Renal cortex interstitium (tissue), 11 donors: ENCODE measurements at regions not wholly inside any gene's neighbourhood (a gene's known extent, or its start where the extent isn't known, plus 50 kb on each side); places are given as distances from the start of the nearest gene placed in this dataset.

Source experiments
- DNase-seq, 11 donors: peaks; one replicate each; pipeline ENCODE4 v3.0.0-alpha.2; 2013; ENCODE audit warnings: low read depth in 9 of 11, low spot score in 4 of 11; ENCODE audit errors: extremely low read depth in 1 of 11

DNA sequence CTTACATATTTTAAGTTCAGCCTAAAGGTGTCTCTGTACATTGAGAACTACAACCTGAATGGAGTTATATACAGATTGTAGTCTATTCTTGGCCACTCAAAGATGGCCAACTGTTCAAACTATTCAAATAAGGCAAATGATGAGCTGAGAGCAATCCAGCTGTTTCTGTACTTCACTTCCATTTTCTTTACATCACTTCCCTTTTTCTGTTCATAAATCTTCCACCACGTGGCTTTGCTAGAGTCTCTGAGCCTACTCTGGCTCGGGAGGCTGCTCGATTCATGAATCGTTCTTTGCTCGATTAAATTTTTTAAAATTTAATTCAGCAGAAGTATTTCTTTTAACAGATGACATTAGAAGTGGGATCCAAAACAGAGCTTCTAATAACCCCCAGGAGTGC is 879.7 kb downstream of the GALC start:
- no peak for DNase-seq

DNA sequence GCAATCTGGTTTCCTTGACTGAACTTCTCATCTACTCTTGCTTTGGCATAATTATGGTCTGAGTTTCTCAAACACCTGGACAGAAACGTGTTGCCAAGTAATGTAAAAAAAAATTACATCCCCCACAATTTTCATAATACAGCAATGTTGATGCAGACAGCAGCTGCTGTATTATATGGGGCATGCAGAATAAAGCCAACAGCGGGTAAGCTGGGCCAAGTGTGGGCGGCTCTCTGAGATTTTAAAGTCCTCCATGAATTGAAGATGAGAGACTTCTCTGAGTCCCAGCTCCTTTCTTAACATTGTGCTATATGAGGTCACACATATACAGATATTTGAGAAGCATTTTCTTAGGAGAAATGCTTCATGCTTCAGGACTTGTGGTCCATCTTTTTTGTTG is 881.2 kb downstream of the GALC start:
- DNase-seq: no peak

DNA sequence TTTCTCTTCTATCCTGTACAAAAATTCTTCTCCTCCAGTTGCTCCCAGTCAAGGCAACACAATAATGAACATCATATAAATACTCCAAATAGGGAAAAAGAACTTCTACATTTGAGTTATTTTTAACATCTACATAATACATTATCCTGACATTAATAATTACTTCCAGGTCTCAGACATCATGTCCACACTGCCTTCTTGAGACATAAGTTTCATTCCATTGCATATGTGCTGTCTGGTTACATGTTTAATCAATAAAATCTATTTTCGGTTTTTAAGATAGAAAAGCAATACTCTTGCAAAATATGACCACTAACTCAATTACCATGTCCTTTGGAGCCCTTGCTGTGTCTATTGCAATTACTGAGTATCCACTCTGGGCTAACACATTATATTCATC is 881.9 kb downstream of the GALC start:
- DNase-seq: no peak

DNA sequence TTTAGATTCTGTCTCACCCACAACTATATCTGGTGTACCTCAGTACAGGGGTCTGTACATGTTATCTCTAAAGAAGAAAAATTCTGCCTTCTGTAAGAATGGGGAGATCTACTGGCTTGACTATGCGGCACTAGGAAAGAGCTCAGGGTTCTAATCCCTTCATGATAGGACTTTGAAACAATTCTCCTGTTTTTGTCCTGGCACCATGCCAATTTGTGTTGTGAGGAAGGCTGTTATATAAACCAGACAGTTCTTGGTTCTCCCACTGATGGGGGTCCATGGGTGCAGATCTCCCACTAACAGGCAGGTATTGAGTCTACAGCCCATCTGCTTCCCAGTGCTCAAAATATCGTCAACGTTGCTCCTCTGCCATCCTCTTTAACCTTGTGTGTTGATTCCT is 883.7 kb downstream of the GALC start:
- DNase-seq: no peak

DNA sequence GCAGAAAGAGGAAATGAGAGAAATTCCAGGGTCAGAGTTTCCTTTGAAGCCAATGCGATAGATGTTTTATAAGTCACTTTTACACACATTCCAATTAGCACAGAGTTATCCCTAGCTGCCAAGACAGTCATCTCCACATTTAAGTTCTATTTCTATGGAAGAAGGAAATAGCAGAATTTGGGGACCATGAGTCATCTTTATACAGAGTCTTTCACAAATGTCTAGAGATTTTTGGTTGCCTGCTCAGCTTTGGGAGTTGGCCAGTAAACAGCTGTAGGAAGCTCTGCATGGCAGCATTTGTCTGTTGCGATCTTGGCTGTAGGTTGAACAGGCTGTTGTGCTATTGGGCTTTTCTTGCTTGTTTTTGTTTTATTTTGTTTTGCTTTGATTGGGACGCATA is 884.3 kb downstream of the GALC start:
- DNase-seq: no peak

DNA sequence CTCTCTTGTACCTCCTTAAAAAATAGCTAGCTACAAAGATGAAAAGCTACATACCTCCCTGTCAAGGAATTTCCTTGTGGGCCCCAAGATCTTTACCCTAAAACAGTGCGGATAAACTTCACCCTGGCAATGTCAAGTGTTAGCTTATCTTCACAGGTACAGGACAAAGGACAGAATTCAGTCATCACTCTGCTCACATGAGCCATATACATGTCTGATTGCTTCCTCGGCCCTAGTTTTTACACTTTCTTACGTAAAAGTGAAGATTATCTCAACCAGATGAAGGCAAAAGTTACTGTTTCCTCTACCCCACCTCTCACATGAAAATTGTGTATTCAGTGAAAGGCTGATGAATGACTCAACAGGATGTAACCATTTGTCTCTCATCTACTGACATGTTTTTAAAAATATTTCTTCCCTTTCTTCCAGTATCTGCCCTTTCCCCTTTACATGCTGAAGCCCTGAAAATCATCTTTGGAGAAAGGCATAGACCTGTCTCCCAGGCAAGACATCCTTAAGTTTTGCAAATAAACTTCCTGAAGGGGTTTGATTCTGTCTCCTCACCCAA is 890.1 kb downstream of the GALC start:
- DNase-seq: no peak

DNA sequence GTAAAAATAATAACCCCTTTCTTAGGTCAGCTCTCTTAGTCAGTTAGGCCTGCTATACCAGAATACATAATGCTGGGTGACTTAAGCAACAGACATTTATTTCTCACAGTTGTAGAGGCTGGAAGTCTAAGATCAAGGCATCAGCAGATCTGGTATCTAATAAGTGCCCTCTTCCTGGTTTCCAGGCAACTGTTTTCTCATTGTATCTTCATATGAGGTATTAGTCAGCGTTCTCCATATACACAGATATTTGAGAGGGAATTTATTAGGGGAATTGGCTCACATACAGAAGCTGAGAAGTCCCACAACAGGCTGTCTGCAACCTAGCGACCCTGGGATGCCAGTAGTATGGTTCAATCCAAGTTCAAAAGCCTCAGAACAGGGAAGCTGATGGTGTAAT is 896.0 kb downstream of the GALC start:
- no peak for DNase-seq

DNA sequence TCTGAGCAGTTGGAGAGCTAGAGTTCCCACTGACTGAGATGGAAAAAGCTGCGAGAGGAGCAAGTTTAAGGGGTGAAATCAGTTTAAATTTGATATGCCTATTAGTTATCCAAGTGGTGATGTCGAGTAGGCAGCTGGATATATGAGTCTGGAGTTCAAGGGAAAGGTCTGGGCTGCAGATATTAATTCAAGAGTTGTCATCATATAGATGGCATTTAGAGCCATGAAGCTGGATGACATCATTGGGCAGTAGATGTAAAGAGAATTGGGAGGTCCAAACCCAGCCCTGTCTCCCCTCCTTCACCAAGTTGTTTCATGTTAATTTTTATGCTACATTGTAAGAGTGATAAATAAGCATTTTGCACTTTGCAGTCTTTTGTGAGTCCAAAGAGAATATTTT is 898.1 kb downstream of the GALC start:
- DNase-seq: peak in 3 of 11 donors; percentile 24 to 49 (median 43)

DNA sequence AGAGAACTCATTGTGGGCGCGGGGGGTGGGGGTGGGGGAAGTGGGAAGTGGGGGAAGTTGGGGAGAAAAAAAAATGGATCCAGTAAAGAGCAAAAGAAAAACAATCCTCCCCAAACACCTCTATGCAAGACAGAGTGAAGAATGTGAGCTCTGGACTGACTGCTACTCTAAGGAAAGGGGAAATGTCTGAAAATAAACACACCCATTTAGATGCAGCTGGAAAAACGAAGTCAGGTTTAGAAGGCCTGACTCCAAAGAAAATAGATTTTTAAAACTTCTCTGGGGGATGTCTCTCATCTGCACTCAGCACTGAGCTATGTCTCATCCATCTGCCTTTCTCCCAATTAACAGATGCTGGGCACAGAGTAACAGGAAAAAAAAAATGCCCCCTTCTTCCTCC is 904.4 kb downstream of the GALC start:
- DNase-seq: no peak

DNA sequence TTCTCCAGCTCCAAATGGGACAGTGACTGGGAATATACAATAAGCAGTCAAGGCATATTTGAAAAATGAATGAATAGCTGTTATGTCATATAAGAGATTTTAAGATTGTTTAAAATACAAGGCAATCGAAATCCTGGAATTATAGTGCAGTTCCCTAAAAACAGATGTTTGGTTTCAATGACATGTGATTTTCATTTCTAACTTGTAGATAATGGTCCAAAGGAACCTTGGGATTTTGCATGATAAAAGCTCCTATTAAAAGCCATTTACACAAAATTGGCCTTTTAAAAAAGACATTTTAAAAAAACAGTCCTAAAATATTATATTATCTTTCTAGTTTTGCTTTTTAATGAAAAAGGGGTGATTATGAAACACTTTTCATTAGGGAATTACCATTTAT is 905.1 kb downstream of the GALC start:
- no peak for DNase-seq

DNA sequence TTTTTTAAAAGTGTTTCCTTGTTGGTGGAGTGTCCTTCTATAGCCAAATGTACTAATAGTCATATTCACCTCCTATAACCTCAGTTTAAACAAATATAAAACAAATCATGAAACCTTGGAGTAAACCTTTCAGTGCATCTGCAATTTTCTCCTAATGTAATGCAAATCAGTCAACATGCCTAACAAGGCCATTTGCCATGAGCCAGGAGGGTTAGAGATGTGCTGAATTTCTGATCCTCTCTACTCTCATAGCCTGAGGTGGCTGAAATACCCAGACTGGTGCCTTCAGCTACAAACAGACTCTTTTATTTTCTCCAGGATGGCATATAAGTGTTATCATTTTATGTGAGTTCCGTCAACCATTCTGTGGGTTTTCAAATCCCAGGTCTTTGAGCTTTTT is 908.1 kb downstream of the GALC start:
- no peak for DNase-seq

DNA sequence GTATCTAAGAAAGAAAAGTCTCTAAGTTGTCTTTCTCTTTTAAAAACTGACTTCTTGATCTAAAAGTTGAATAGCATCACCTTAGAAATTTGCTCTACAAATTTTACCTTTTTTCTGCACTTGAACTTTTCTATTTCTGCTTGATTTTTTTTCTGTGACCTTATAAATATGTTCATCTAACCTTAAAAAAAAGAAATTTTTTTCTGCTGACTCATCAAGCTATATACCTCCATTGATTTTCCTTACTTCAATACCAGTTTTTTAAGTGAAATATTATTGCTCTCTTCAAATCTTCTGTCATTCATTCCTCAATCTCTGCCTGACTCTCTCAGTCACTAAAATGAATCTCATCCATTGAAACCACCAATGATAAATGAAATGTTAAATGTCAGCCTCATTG is 910.1 kb downstream of the GALC start:
- no peak for DNase-seq

DNA sequence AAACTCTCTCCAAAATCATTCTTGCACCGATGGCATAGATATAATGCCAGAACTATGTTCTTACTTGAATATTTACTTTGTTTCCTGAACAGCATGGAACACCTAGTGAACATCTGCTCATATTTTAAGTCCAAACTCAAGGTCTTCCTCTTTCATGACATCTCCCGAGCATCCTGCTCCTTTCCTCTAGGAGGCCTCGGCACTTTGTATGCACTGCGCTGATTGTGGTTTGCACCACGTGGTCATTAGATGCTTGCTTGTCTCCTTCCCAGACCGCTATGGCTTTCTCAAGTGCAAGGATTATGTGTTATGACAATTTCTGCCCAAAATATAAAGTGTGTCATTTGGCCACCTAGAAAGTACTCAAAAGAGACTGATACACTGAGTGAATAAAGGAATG is 912.0 kb downstream of the GALC start:
- no peak for DNase-seq

DNA sequence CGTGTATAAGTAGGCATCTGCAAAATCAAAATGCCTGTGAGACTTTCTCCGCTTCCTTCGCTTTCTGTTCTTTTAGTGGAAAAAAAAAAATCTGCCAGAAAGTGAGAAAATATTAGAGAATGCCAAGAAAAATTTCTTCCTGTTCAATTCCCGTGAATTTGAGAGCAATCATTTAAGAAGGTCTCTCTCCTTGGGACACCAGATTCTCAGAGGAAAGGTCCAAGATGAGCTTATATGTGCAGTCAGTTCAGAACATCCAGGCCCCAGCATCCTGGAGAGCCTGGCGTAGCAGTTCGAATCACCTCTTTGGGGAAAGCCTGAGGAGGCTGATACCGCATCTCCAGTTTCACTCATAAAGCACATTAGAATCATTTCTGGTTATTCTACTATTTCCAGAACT is 912.8 kb downstream of the GALC start:
- DNase-seq: no peak

DNA sequence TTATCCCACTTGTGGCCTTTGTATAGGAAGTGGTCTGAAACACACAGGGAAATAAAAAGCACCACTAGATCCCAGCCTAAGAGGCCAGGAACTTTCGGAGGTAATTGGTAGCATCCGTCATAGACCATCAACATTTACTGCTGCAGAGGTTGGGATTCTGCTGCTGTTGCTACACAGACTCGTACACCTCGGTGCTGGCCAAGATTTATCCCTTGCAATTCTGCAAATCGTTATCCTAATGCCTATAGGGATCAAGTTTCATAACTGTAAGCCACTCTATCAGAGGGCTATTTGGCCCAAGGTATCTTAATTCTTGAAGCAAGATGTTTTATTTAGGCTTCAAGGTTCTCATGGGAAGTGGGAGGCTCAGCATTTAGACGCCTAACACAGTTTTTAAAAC is 913.6 kb downstream of the GALC start:
- no peak for DNase-seq

DNA sequence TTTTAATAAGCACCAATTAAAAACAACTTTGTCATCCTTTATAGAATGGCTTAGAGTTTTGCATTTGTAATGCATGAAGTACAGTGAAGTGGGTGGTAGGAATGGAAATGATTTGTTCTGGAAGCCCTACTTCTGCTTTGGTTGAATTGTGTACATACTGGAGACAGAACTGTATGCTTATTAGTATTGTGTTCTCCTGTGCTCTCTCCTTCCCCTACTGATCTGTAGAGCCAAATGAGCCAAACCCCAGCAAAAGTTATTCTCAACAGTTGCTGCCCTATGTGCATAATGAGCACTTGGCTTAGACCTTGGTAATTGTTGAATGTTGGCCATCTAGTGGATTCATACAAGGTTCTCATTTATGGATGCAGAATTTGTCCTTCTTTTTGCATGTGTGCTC is 916.1 kb downstream of the GALC start:
- no peak for DNase-seq

DNA sequence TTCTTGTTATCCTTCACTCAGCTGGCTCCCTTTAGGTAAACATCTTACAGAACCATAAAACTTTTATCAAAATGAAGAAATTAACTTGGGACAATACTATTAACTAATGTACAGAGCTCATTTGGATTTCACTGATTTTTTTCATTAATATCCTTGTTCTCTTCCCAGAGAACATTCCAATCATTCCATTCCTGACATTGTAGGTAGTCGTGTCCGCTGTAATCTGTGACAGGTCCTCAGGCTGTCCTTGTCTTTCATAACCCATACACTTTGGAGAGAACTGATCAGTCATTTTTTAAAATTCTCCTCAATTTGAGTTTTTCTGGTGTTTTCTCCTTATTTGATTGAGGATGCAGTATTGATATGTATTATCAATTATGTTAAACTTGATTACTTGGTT is 916.8 kb downstream of the GALC start:
- DNase-seq: no peak

DNA sequence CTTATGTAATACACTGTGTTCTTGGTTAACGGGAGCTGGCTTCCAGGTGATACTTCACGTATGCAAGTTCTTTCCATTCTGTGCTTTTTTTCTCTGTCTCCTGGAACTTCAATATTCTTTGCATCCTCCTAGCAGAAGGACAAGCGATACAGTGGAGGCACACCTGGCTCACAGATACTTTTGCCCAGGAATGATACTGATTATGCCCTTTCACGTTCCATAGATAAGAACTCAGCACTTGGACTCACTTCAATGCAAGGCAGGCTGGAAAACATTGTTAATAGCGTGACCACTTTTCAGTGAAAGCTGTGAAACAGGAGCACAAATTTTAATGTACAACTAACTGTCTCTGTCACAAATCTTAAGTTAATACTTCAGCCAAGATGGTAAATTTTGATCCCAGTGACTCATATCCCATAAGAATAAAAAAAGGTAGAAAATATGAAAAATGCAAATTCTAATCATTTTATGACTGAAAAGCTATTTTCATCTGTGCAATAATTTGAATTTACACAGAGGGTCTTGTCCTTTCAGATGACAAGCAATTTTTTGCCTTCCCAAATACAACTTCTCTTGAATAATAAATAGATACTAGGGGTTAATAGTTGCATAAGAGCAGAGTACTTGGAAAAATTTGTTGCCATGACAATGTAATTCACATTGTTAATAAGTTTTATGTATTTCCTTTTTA is 919.0 kb downstream of the GALC start:
- no peak for DNase-seq

DNA sequence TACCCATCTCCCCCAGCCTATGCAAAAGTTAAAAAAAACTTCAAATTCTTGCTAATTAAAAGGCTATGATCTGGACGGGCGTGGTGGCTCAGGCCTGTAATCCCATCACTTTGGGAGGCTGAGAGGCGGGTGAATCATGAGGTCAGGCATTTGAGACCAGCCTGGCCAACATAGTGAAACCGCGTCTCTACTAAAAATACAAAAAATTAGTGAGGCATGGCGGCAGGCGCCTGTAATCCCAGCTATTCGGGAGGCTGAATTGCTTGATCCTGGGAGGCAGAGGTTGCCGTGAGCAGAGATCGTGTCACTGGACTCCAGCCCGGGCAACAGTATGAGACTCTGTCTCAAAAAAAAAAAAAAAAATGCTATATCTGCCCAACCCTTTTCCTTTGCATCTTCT is 925.4 kb downstream of the GALC start:
- no peak for DNase-seq

DNA sequence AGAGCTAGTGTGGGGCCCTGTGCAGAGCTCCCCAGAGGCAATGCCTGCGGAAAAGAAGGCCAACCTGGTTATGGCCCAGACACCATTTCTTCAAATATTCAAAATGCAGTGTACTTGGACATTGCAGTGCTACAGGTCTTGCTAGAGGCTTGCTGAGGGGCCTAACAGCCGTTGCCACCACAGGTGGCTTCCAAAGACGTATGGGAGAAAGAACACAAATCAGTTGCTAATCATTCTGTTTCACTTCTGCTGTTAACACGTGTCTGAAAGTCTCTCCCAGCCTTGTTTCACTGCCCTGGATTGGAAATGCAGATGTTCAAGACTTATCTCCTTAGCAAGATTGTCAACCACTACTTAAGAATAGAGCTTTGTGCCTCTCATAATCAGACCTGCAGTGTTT is 925.9 kb downstream of the GALC start:
- no peak for DNase-seq

DNA sequence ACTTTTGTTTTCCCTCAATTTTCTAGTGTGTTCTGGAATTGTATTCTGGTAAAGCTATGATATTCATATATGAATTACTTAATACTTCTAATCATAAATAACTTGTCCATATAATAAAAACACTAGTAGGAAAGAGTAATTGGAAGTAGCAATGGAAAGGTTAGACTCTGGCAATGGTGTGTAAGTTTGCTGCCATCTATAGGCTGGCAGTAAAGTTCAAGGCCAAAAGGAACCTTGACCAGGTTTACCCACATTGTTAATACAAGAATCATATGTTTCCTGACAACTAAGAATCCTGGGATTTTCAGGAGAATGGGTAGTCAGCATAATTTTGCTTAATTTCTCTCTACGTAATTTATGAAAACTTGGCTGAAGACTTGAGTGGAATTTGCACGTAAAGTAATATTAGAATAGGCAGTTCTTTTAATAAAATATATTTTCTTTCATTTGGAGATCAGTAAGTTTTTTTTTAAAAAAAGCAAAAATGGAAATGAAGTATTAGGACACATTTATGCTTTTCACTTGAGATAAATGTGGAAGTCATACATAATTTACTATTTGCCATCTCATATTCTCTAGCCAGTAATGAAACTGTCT is 926.7 kb downstream of the GALC start:
- DNase-seq: no peak
